ENCODE measurements at regions not wholly inside any gene's neighbourhood (a gene's known extent, or its start where the extent isn't known, plus 50 kb on each side); places are given as distances from the start of the nearest gene placed in this dataset.

DNA sequence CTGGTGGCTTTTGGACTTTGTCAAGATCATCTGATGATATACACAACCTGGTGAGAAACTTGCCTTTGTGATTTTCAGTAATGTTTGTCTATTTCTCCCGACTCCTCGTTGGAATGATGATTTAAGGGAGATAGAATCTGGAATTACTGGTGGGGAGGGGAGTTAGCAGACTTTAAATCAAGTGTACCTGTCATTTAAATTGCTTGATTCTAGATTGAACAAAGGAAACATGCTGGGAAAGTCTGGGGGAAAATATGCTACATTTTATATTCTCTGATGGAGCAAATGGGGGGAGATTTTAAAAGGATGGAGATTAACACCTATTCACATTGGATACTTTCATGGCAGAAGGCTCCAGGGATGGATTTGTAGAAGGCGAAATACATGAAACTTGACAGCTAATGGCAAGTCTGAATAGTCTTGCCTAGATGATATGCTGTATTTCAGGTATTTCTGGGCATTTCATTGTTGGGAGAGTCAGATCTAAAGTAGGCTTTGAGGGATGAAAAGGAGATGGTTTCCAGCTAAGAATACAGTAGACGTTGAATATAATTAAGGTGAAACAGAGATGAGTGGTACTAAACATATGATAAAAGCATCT, 189.1 kb upstream of the PDZRN3 start:
- Histone ChIP-seq H3K4me3 (no peak overlapping the region), H3K27ac (no peak overlapping the region), H3K4me1 (peaks cover 0 to 6% (median 0%) of the 10 kb centered on the region in 4 donors), H3K27me3 (no peaks in the 10 kb centered on the region), H3K9me3 (no peaks in the 10 kb centered on the region), H3K36me3 (no peaks in the 10 kb centered on the region)
- TF ChIP-seq EP300 (IDR thresholded peaks at IDR 0.05) (no peak), POLR2A (IDR thresholded peaks at IDR 0.05) (no peak)
- TF ChIP-seq, protein P1, sequence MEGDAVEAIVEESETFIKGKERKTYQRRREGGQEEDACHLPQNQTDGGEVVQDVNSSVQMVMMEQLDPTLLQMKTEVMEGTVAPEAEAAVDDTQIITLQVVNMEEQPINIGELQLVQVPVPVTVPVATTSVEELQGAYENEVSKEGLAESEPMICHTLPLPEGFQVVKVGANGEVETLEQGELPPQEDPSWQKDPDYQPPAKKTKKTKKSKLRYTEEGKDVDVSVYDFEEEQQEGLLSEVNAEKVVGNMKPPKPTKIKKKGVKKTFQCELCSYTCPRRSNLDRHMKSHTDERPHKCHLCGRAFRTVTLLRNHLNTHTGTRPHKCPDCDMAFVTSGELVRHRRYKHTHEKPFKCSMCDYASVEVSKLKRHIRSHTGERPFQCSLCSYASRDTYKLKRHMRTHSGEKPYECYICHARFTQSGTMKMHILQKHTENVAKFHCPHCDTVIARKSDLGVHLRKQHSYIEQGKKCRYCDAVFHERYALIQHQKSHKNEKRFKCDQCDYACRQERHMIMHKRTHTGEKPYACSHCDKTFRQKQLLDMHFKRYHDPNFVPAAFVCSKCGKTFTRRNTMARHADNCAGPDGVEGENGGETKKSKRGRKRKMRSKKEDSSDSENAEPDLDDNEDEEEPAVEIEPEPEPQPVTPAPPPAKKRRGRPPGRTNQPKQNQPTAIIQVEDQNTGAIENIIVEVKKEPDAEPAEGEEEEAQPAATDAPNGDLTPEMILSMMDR (IDR thresholded peaks at IDR 0.05) = no peak
- WGBS, 2 donors = 83 to 87% methylated on average over 4 of the region's 4 CpGs
- no peak for DNase-seq (ENCODE audit: low spot score in 2 of 2)

DNA sequence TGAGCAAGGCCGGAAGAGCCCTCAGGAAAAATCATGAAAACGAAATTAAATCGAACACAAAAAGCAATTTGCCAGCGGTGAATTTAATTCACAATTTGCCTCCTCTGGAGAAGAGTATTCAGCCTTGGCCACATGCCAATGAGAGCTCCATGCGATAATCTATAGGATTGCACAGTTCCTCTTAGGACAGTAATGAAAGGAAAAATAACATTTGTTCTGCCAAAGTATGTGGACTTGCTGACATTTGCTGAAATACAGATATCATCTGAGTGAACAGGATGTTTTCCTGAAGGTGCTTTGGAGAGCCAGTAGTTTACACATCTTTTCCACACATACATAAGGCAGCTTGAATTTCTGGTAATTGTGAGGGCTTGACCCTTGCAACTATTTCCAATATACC, 188.6 kb upstream of the PDZRN3 start:
- no peaks in the 10 kb centered on the region for H3K27me3 ChIP-seq
- 28 to 36% methylated on average over 5 of the region's 5 CpGs for WGBS, 2 donors
- peaks cover 0 to 6% (median 0%) of the 10 kb centered on the region in 4 donors for H3K4me1 ChIP-seq
- H3K27ac ChIP-seq = no peak overlapping the region
- H3K9me3 ChIP-seq = no peaks in the 10 kb centered on the region
- no peaks in the 10 kb centered on the region for H3K36me3 ChIP-seq
- no peak for DNase-seq (ENCODE audit: low spot score in 2 of 2)
- no peak overlapping the region for H3K4me3 ChIP-seq
- TF ChIP-seq POLR2A (IDR thresholded peaks at IDR 0.05) (no peak), EP300 (IDR thresholded peaks at IDR 0.05) (no peak)
- TF ChIP-seq, protein P1 (IDR thresholded peaks at IDR 0.05) = no peak

DNA sequence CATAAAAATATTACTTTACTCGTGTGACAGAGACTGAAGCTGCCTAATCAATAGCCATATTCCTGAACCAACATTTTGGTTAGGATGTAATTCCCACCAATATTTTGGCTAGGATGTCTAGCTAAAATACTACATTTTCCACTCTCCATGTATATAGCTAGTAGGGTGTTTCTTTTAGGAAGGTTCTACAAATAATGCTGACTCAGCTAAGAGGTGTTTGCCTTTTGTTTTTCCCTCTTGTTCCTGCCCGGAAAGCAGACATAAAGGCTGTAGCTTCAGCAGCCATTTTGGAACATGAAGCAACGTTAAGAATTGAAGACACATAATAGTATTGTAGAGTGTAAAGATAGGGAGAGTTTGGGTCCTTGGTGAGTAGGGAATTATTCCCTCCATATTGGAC, 187.3 kb upstream of the PDZRN3 start:
- TF ChIP-seq POLR2A (IDR thresholded peaks at IDR 0.05) (no peak), EP300 (IDR thresholded peaks at IDR 0.05) (no peak)
- TF ChIP-seq, protein P1 (IDR thresholded peaks at IDR 0.05) = no peak
- Histone ChIP-seq H3K27me3 (no peaks in the 10 kb centered on the region), H3K4me1 (peaks cover 0 to 6% (median 0%) of the 10 kb centered on the region in 4 donors), H3K9me3 (no peaks in the 10 kb centered on the region), H3K36me3 (no peaks in the 10 kb centered on the region), H3K27ac (no peak overlapping the region), H3K4me3 (no peak overlapping the region)
- WGBS, 2 donors = 93 to 95% methylated on average over 3 of the region's 3 CpGs
- DNase-seq (ENCODE audit: low spot score in 2 of 2) = no peak

DNA sequence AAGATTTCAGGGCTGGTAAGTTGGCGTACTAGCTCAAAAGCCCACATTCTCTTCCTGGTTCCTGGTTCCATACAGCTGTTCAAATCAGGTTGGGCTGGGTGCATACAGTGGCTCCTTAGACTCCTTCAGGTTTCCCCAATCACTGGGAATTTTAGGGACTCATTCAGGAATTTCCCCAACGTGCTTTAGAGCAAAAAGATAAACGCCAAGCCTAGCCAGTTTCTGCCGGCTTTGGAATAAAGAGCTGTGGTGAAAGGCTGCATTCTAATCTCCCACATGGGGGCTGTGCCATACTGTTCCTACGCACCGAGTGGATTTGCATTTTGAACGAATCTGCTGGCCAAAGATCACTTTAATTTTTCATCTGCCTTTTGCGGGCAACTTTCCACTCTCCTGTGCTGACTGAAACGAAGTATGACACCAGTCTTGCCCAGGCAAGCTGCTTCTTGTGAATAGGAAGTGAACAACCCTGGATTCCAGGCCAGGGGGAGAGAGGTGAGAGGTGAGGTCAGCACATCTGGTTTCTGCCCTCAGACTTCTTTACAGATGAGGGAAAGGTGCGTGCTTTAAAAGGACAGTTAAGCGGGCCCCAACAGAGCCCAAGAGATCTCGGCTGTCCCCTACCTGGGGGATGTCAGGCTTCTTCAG, 184.2 kb upstream of the PDZRN3 start:
- no peaks in the 10 kb centered on the region for H3K36me3 ChIP-seq
- H3K4me1 ChIP-seq = peaks cover 0 to 7% (median 3%) of the 10 kb centered on the region in 4 donors
- H3K9me3 ChIP-seq = no peaks in the 10 kb centered on the region
- peak overlapping the region in 2 of 4 donors; percentile 8 to 39 for H3K27ac ChIP-seq
- TF ChIP-seq POLR2A (IDR thresholded peaks at IDR 0.05) = no peak
- TF ChIP-seq EP300 (IDR thresholded peaks at IDR 0.05) = no peak
- TF ChIP-seq, protein P1 (IDR thresholded peaks at IDR 0.05) = no peak
- 57 to 68% methylated on average over 12 of the region's 12 CpGs for WGBS, 2 donors
- no peak overlapping the region for H3K4me3 ChIP-seq
- H3K27me3 ChIP-seq = no peaks in the 10 kb centered on the region
- DNase-seq (ENCODE audit: low spot score in 2 of 2) = no peak

DNA sequence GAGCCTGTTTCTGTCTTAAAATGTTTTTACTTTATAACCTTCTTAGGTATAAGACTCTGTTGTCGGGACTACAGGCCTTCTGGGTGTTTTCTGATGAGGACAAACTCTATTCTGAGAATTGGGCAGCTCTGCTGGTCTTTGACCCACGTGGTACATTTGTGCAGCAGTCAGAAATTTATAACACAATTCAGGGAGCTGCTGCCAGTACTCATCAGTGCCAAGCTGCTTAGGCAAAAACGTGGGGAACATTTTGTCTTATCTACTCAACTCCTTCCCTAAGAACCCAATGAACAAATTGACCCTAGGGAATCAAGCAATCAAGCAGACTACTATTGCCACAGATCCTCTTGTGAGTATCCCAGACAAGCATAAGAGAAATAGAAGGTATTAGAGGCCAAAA, 180.7 kb upstream of the PDZRN3 start:
- H3K27ac ChIP-seq = peak overlapping the region; percentile 38 to 69 (median 44)
- 25 to 32% methylated on average over 3 of the region's 3 CpGs for WGBS, 2 donors

More for the DNA sequence above, 180.7 kb upstream of the PDZRN3 start:
- no peak overlapping the region for H3K4me3 ChIP-seq
- H3K36me3 ChIP-seq = no peaks in the 10 kb centered on the region
- no peaks in the 10 kb centered on the region for H3K9me3 ChIP-seq
- no peaks in the 10 kb centered on the region for H3K27me3 ChIP-seq
- H3K4me1 ChIP-seq = peaks cover 0 to 7% (median 0%) of the 10 kb centered on the region in 4 donors
- TF ChIP-seq, protein P1 (IDR thresholded peaks at IDR 0.05) = no peak
- peak; percentile 72 to 93 for TF ChIP-seq EP300 (IDR thresholded peaks at IDR 0.05)
- DNase-seq (ENCODE audit: low spot score in 2 of 2) = peak; percentile 65 to 77

All from tibial nerve (tissue), 4 donors.